T-helper 1 cell treated with Interleukin-12 subunit alpha and Interleukin-12 subunit beta and Interleukin-4 antibody, amounts not matched to agents 30 μg/mL and 1 μg/mL, for 36 hours (primary cell): ENCODE measurements at regions not wholly inside any gene's neighbourhood (a gene's known extent, or its start where the extent isn't known, plus 50 kb on each side); places are given as distances from the start of the nearest gene placed in this dataset.
A peak's percentile ranks its signal among the peaks of the same experiment; 100 is the strongest.

Experiments
- H3K27ac Mint-ChIP-seq: one replicate; pipeline ENCODE4 v1.8.0; 2021; ENCODE audit warnings: mild to moderate bottlenecking, mixed read lengths
- H3K27me3 Mint-ChIP-seq: one replicate; pipeline ENCODE4 v1.8.0; 2021; ENCODE audit warnings: low read depth, mixed read lengths
- H3K36me3 Mint-ChIP-seq: one replicate; pipeline ENCODE4 v1.8.0; 2021; ENCODE audit warnings: low read depth, mixed read lengths
- H3K4me1 Mint-ChIP-seq: one replicate; pipeline ENCODE4 v1.8.0; 2021; ENCODE audit warnings: low read depth, mixed read lengths
- H3K4me3 Mint-ChIP-seq: one replicate; pipeline ENCODE4 v1.8.0; 2021; ENCODE audit warnings: mild to moderate bottlenecking, moderate library complexity, mixed read lengths
- H3K9me3 Mint-ChIP-seq: one replicate; pipeline ENCODE4 v1.8.0; 2021; ENCODE audit warnings: mixed read lengths

- no peaks in the 10 kb centered on the region for H3K9me3 Mint-ChIP-seq
- H3K27me3 Mint-ChIP-seq: no peaks in the 10 kb centered on the region
- no peaks in the 10 kb centered on the region for H3K36me3 Mint-ChIP-seq
- no peak overlapping the region for H3K4me3 Mint-ChIP-seq
- peaks cover 3% of the 10 kb centered on the region for H3K4me1 Mint-ChIP-seq
- H3K27ac Mint-ChIP-seq: no peak overlapping the region
These were observed 214.9 kb upstream of the CST7 start for GRCh38 chr20:24734139-24734538.

DNA sequence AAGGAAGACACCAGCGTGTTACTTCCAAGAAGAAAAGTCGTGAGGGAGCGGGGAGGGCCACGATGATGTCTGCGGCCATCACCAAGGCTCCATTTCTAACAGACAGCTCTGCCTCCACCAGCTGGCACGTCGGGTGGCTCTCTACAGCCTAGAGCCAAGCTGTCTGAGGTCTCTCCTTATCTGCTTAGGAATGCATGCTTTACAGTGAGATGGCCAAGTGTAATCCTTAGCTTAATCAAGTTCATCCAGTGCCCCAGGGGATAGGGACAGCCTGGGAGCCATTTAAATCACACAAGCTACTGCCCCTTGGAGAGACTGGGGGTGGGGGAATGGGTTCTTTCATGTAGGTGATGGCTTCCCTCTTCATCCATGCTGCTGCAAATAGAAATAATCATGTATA lies 213.8 kb upstream of the CST7 start:
- no peaks in the 10 kb centered on the region for H3K27me3 Mint-ChIP-seq
- H3K27ac Mint-ChIP-seq: no peak overlapping the region
- H3K4me3 Mint-ChIP-seq: no peak overlapping the region
- H3K4me1 Mint-ChIP-seq: peaks cover 7% of the 10 kb centered on the region
- no peaks in the 10 kb centered on the region for H3K36me3 Mint-ChIP-seq
- no peaks in the 10 kb centered on the region for H3K9me3 Mint-ChIP-seq

DNA sequence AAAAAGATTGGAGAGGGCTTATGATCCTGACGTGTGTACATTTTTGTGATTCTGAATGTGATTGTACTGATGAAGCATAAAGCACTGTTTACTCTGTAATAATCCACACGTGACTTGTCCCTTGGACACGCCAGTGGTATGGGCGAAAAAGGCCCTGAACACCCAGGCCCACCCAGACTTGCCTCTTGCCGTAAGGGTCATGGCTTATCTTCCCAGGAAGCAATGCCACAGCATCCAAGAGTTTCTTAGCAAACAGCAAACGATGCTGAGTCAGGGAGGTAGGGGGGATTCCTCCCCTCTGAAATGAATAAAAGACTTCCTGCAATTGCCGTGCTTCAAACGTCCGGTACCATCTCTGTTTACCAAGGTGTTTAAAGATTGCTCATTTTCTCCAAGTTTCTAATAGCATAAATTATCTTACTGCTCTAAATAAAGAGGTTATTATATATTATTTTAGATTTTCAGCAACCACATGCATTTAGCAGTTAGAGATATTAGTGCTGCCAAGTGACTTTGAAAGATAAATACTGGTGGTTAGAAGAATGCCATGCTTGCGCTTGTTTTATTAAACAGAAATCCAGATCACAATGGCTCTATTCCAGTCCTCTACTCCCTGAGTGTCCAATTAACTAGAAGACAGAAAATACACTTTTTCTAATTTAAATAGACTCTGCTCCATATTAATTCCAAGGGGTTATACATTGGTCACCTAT lies 212.8 kb upstream of the CST7 start:
- H3K4me3 Mint-ChIP-seq: no peak overlapping the region
- H3K4me1 Mint-ChIP-seq: peaks cover 7% of the 10 kb centered on the region

DNA sequence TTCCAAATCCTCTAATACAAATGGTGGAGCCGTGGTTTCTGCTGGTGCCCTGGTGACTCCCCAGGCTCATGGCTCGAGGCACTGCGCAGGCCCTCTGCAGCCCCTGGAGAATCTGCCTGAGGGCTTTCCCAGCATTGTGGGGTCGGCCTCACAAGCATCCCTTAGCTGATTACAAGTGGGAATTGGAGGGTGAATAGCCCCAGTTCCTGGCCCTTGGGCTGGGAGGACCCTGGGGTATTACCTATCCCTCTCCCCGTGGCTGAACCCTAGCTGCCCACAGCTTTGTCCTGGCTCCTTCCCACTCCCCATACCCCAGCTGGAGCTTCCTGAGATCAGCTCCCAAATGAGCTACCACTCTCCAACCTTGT lies 212.2 kb upstream of the CST7 start:
- Mint-ChIP-seq H3K4me3 (no peak overlapping the region), H3K9me3 (no peaks in the 10 kb centered on the region), H3K4me1 (peaks cover 7% of the 10 kb centered on the region)

More for the DNA sequence above, 212.8 kb upstream of the CST7 start:
- H3K9me3 Mint-ChIP-seq: no peaks in the 10 kb centered on the region
- no peaks in the 10 kb centered on the region for H3K27me3 Mint-ChIP-seq
- no peak overlapping the region for H3K27ac Mint-ChIP-seq
- no peaks in the 10 kb centered on the region for H3K36me3 Mint-ChIP-seq

GRCh38 chr20:24737212-24737850 lies 211.7 kb upstream of the CST7 start:
- no peak overlapping the region for H3K27ac Mint-ChIP-seq
- H3K4me1 Mint-ChIP-seq: peaks cover 7% of the 10 kb centered on the region
- H3K9me3 Mint-ChIP-seq: no peaks in the 10 kb centered on the region
- H3K27me3 Mint-ChIP-seq: no peaks in the 10 kb centered on the region
- H3K4me3 Mint-ChIP-seq: no peak overlapping the region
- H3K36me3 Mint-ChIP-seq: no peaks in the 10 kb centered on the region

More for the DNA sequence above, 212.2 kb upstream of the CST7 start:
- Mint-ChIP-seq H3K36me3 (no peaks in the 10 kb centered on the region), H3K27ac (no peak overlapping the region), H3K27me3 (no peaks in the 10 kb centered on the region)

DNA sequence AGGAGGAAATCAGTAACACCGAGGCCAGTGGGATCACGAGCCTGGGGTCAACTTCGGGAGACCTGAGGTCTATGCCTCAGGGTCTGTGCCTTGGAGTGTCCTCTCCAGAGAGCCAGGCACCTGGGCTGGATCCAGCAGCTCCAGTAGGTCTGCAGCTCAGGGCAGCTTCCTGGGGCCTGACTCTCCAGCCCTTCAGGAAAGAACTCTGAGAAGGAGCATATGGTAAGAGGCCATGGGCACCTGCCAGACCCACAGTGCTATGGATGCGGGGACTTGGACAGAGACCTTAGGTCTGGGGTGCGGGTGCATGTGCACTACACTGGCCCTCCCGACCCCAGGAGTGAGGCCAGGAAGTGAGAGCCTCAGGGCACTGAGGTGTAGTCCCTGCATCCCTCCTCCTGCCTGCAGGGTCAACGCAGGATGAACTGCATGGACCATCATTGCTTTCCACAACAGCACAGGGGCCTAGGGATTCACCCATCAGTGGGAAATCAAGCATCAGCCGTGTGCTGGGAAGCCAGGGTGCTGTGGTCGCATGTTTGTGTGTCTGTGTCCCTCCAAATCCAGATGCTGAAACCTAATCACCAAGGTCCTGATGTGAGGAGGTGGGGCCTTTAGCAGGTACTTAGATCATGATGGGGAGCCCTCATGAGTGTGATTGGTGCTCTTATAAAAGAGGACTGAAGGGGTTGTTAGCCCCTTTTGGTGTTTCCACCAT lies 210.9 kb upstream of the CST7 start:
- H3K9me3 Mint-ChIP-seq: no peaks in the 10 kb centered on the region
- H3K4me3 Mint-ChIP-seq: no peak overlapping the region

DNA sequence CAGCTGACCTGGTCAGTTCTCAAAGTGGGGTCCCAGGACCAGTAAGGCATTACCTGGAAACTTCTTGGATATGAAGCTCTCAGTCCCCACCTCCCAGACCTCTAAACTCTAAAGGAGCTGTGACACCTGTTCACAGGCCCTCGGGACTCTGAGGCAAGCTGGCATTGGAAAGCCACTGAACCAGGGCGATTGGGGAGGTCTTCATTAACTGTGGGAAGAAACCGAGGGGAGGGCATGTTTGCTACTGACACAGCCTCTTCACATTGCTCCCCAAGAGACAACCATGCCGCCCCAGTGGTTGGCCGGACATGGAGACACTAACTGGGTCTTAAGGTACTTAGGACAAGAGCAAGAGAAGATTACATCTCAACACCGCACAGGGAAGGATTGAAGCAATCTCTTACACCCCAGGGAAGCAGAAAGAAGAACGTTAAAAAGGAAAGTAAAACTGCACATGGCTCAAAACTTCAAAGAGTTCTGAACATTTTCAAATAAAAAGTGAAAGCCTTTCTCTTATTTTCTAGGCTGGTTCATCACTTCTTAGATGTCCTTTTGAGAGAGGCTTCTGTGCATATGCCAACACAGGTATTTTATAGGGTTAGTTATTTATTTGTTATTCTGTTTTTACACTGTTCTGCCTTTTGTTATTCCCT lies 210.0 kb upstream of the CST7 start:
- Mint-ChIP-seq H3K27ac (peak overlapping the region; percentile 70), H3K36me3 (no peaks in the 10 kb centered on the region)

More for the DNA sequence above, 210.9 kb upstream of the CST7 start:
- no peaks in the 10 kb centered on the region for H3K36me3 Mint-ChIP-seq
- no peaks in the 10 kb centered on the region for H3K27me3 Mint-ChIP-seq
- peaks cover 7% of the 10 kb centered on the region for H3K4me1 Mint-ChIP-seq
- no peak overlapping the region for H3K27ac Mint-ChIP-seq

DNA sequence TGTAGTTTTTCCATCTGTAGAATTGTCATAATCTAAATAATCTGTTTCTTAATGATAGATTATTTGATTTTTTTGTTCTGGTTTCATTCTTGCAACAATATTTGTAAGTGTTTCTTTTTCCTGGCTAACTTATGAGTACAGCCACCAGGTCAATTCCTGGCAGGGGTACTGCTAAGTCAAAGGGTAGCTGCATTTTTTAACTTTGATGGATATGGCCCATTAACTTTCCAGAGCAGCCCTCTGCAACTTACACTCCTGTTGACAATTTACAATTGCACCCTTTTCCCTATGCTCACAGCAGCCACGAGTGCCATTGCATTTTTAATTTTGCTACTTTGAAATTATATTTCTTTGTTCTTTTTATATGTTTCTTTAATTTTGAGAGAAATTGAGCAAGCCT lies 209.3 kb upstream of the CST7 start:
- H3K27me3 Mint-ChIP-seq: no peaks in the 10 kb centered on the region
- H3K4me1 Mint-ChIP-seq: peaks cover 7% of the 10 kb centered on the region
- H3K4me3 Mint-ChIP-seq: peak overlapping the region; percentile 54
- no peak overlapping the region for H3K27ac Mint-ChIP-seq
- H3K36me3 Mint-ChIP-seq: no peaks in the 10 kb centered on the region
- H3K9me3 Mint-ChIP-seq: no peaks in the 10 kb centered on the region

More for the DNA sequence above, 210.0 kb upstream of the CST7 start:
- Mint-ChIP-seq H3K9me3 (no peaks in the 10 kb centered on the region), H3K27me3 (no peaks in the 10 kb centered on the region), H3K4me1 (peaks cover 7% of the 10 kb centered on the region), H3K4me3 (peak overlapping the region; percentile 54)

DNA sequence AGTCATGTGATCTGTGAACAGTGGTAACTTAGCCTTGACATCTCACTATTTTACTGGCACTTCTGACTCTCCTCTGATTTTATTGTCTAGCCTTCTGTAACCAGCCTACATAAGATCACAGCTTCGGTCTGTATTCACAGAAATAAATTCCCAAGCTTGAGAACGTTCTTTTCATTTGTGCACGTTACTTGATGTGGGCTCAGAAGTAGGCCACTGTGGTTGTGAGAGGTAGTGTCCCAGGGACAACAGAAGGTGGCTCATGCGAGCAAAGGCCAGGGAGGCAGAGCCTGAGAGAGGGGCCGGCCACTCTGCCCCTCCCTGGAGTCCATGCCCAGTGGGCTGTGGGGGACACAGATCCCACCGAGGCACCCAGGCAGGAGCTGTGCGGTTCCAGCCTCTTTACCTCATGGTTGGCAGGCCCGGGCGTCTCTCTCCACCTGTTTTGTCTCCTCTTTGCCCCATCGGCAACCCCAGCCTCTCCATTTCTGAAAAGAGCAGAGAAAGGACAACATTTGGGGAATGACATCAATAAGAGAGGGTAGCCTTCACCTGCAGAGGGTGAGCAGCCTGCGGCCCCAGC lies 207.5 kb upstream of the CST7 start:
- Mint-ChIP-seq H3K4me1 (peaks cover 7% of the 10 kb centered on the region), H3K27ac (no peak overlapping the region)

GRCh38 chr20:24742436-24742835 lies 206.6 kb upstream of the CST7 start:
- Mint-ChIP-seq H3K27ac (no peak overlapping the region), H3K4me1 (peaks cover 13% of the 10 kb centered on the region), H3K4me3 (no peak overlapping the region), H3K27me3 (no peaks in the 10 kb centered on the region), H3K36me3 (no peaks in the 10 kb centered on the region), H3K9me3 (no peaks in the 10 kb centered on the region)

More for the DNA sequence above, 207.5 kb upstream of the CST7 start:
- no peaks in the 10 kb centered on the region for H3K27me3 Mint-ChIP-seq
- H3K36me3 Mint-ChIP-seq: no peaks in the 10 kb centered on the region
- H3K9me3 Mint-ChIP-seq: no peaks in the 10 kb centered on the region
- H3K4me3 Mint-ChIP-seq: no peak overlapping the region

GRCh38 chr20:24742989-24743388 lies 206.1 kb upstream of the CST7 start:
- no peaks in the 10 kb centered on the region for H3K27me3 Mint-ChIP-seq
- H3K4me3 Mint-ChIP-seq: no peak overlapping the region
- H3K4me1 Mint-ChIP-seq: peaks cover 17% of the 10 kb centered on the region
- H3K9me3 Mint-ChIP-seq: no peaks in the 10 kb centered on the region
- H3K36me3 Mint-ChIP-seq: no peaks in the 10 kb centered on the region
- no peak overlapping the region for H3K27ac Mint-ChIP-seq

- no peaks in the 10 kb centered on the region for H3K36me3 Mint-ChIP-seq
- H3K4me1 Mint-ChIP-seq: peaks cover 17% of the 10 kb centered on the region
- no peaks in the 10 kb centered on the region for H3K27me3 Mint-ChIP-seq
- H3K4me3 Mint-ChIP-seq: no peak overlapping the region
- H3K9me3 Mint-ChIP-seq: no peaks in the 10 kb centered on the region
- no peak overlapping the region for H3K27ac Mint-ChIP-seq
These were observed 205.4 kb upstream of the CST7 start for GRCh38 chr20:24743641-24744040.

- H3K4me3 Mint-ChIP-seq: no peak overlapping the region
- H3K27me3 Mint-ChIP-seq: peaks cover 3% of the 10 kb centered on the region
- no peak overlapping the region for H3K27ac Mint-ChIP-seq
- H3K36me3 Mint-ChIP-seq: no peaks in the 10 kb centered on the region
- peaks cover 10% of the 10 kb centered on the region for H3K4me1 Mint-ChIP-seq
- H3K9me3 Mint-ChIP-seq: no peaks in the 10 kb centered on the region
These were observed 204.3 kb upstream of the CST7 start for GRCh38 chr20:24744747-24745146.

DNA sequence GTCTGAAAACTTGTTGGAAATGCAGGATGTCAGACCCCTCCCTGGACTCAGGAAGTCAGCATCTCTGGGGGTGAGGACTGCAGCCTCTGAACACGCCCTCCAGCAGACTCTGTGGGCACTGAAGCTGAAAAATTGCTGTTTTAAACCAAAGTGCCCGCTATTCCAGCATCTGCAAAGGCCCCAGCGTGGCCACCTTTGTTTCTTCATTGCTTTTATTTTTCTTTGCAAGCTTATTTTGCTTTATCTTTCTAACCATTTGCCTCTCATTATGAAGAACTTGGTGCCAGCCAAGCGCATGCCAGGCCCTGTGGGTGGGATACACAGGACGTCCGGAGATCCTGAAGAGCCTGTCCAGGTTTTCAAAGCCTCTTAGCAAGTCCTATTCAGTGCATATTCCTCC lies 203.9 kb upstream of the CST7 start:
- Mint-ChIP-seq H3K4me3 (no peak overlapping the region), H3K36me3 (no peaks in the 10 kb centered on the region), H3K4me1 (peaks cover 10% of the 10 kb centered on the region), H3K27ac (no peak overlapping the region), H3K9me3 (no peaks in the 10 kb centered on the region), H3K27me3 (peaks cover 3% of the 10 kb centered on the region)
